NB4 (cell line): ENCODE measurements at regions not wholly inside any gene's neighbourhood (a gene's known extent, or its start where the extent isn't known, plus 50 kb on each side); places are given as distances from the start of the nearest gene placed in this dataset.

Source experiments
- CTCF ChIP-seq: IDR thresholded peaks from one replicate; pipeline ENCODE4 v1.5.1; 2012; ENCODE audit warnings: low read depth, low read length
- MYC ChIP-seq: IDR thresholded peaks from 2 replicates; pipeline ENCODE4 v1.6.1; 2011; ENCODE audit warnings: low read depth, low read length
- POLR2A ChIP-seq: IDR thresholded peaks from 2 replicates; pipeline ENCODE4 v1.6.1; 2011; ENCODE audit warnings: mild to moderate bottlenecking; ENCODE audit not compliant: insufficient read length; ENCODE audit errors: extremely low read depth

GRCh38 chrX:106341823-106342222, 173.7 kb downstream of the PWWP3B start:
- TF ChIP-seq POLR2A (no peak), CTCF (no peak), MYC (no peak)
